ENCODE measurements at regions not wholly inside any gene's neighbourhood (a gene's known extent, or its start where the extent isn't known, plus 50 kb on each side); places are given as distances from the start of the nearest gene placed in this dataset.
A peak's percentile ranks its signal among the peaks of the same experiment; 100 is the strongest.

GRCh38 chr1:147077936-147078605 lies 94.2 kb downstream of the PRKAB2 start:
- no peak overlapping the region for H3K4me3 ChIP-seq (ENCODE audit: control insufficient read depth, low read depth, low read length)
- no peak for TF ChIP-seq CTCF (IDR thresholded peaks at IDR 0.05; ENCODE audit: control insufficient read depth, insufficient read depth, low read depth, low read length, missing control alignments)
- no peak for DNase-seq (ENCODE audit: low read depth)

- no peak overlapping the region for H3K4me3 ChIP-seq (ENCODE audit: control insufficient read depth, low read depth, low read length)
- no peak for DNase-seq (ENCODE audit: low read depth)
- TF ChIP-seq CTCF (IDR thresholded peaks at IDR 0.05; ENCODE audit: control insufficient read depth, insufficient read depth, low read depth, low read length, missing control alignments): no peak
Observed at GRCh38 chr1:147077523-147077922, 94.7 kb downstream of the PRKAB2 start.

GRCh38 chr1:147077081-147077480 lies 95.2 kb downstream of the PRKAB2 start:
- no peak for TF ChIP-seq CTCF (IDR thresholded peaks at IDR 0.05; ENCODE audit: control insufficient read depth, insufficient read depth, low read depth, low read length, missing control alignments)
- H3K4me3 ChIP-seq (ENCODE audit: control insufficient read depth, low read depth, low read length): no peak overlapping the region
- no peak for DNase-seq (ENCODE audit: low read depth)

- no peak for TF ChIP-seq CTCF (IDR thresholded peaks at IDR 0.05; ENCODE audit: control insufficient read depth, insufficient read depth, low read depth, low read length, missing control alignments)
- no peak overlapping the region for H3K4me3 ChIP-seq (ENCODE audit: control insufficient read depth, low read depth, low read length)
- DNase-seq (ENCODE audit: low read depth): no peak
Observed at GRCh38 chr1:147076442-147076841, 95.8 kb downstream of the PRKAB2 start.

GRCh38 chr1:147072482-147073432 lies 99.5 kb downstream of the PRKAB2 start:
- H3K4me3 ChIP-seq (ENCODE audit: control insufficient read depth, low read depth, low read length): peak overlapping the region; percentile 26
- no peak for DNase-seq (ENCODE audit: low read depth)
- TF ChIP-seq CTCF (IDR thresholded peaks at IDR 0.05; ENCODE audit: control insufficient read depth, insufficient read depth, low read depth, low read length, missing control alignments): no peak

- no peak overlapping the region for H3K4me3 ChIP-seq (ENCODE audit: control insufficient read depth, low read depth, low read length)
- no peak for TF ChIP-seq CTCF (IDR thresholded peaks at IDR 0.05; ENCODE audit: control insufficient read depth, insufficient read depth, low read depth, low read length, missing control alignments)
- no peak for DNase-seq (ENCODE audit: low read depth)
Observed at GRCh38 chr1:147071142-147071541, 101.1 kb downstream of the PRKAB2 start.
